Hepatocyte (in vitro differentiated cells): ENCODE measurements at regions not wholly inside any gene's neighbourhood (a gene's known extent, or its start where the extent isn't known, plus 50 kb on each side); places are given as distances from the start of the nearest gene placed in this dataset.

Source experiments
- DNase-seq: peaks from one replicate; pipeline ENCODE4 v3.0.0-alpha.2; 2016; ENCODE audit warnings: low spot score
- H2AFZ ChIP-seq: fragments of 200-600 bp; sonication (generic); 2 replicates; pipeline ENCODE4 v1.6.0; 2016; ENCODE audit warnings: antibody characterized with exemption, mild to moderate bottlenecking
- H3K27ac ChIP-seq: fragments of 200-600 bp; sonication (generic); 2 replicates; pipeline ENCODE4 v1.5.1; 2016; ENCODE audit warnings: mild to moderate bottlenecking
- H3K27me3 ChIP-seq: fragments of 200-600 bp; sonication (generic); 2 replicates; pipeline ENCODE4 v1.6.1; 2016
- H3K36me3 ChIP-seq: fragments of 200-600 bp; sonication (generic); replicated peaks from 2 replicates; pipeline ENCODE4 v1.5.1; 2016; ENCODE audit warnings: low read depth; ENCODE audit not compliant: insufficient read depth
- H3K4me1 ChIP-seq: fragments of 200-600 bp; sonication (generic); 2 replicates; pipeline ENCODE4 v1.5.1; 2016; ENCODE audit warnings: mild to moderate bottlenecking, moderate library complexity; ENCODE audit not compliant: insufficient read depth
- H3K4me2 ChIP-seq: fragments of 200-600 bp; sonication (generic); 2 replicates; pipeline ENCODE4 v1.6.0; 2016
- H3K4me3 ChIP-seq: fragments of 200-600 bp; sonication (generic); 2 replicates; pipeline ENCODE4 v1.5.1; 2016; ENCODE audit warnings: mild to moderate bottlenecking
- H3K79me2 ChIP-seq: fragments of 200-600 bp; sonication (generic); 2 replicates; pipeline ENCODE4 v1.6.0; 2017; ENCODE audit warnings: mild to moderate bottlenecking
- H3K9me2 ChIP-seq: fragments of 200-600 bp; sonication (generic); replicated peaks from 2 replicates; pipeline ENCODE4 v1.6.0; 2017; ENCODE audit warnings: mild to moderate bottlenecking; ENCODE audit not compliant: insufficient read depth
- H3K9me3 ChIP-seq: fragments of 200-600 bp; sonication (generic); 2 replicates; pipeline ENCODE4 v1.5.1; 2016; ENCODE audit warnings: low read depth, mild to moderate bottlenecking
- H4K20me1 ChIP-seq: fragments of 200-600 bp; sonication (generic); 2 replicates; pipeline ENCODE4 v1.6.0; 2016; ENCODE audit warnings: mild to moderate bottlenecking; ENCODE audit not compliant: insufficient read depth, poor library complexity, severe bottlenecking
- EZH2 ChIP-seq: fragments of 200-600 bp; sonication (generic); IDR thresholded peaks from 2 replicates; pipeline ENCODE4 v1.6.1; 2016; ENCODE audit warnings: antibody characterized with exemption, mild to moderate bottlenecking, borderline replicate concordance
- EZH2phosphoT487 ChIP-seq: fragments of 200-600 bp; sonication (generic); IDR thresholded peaks from one replicate; pipeline ENCODE4 v1.6.1; 2018; ENCODE audit warnings: antibody characterized with exemption, mild to moderate bottlenecking, low read depth, moderate library complexity; ENCODE audit not compliant: unreplicated experiment, severe bottlenecking
- WGBS: methylation state at CpG from one replicate; pipeline ENCODE4 v1.1.6; 2016; ENCODE audit warnings: low lambda C conversion rate; ENCODE audit errors: missing lambda C conversion rate; 5-methylcytosine and 5-hydroxymethylcytosine counted together
- TF ChIP-seq, protein P1 (sequence below): fragments of 200-600 bp; sonication (generic); IDR thresholded peaks from 2 replicates; pipeline ENCODE4 v1.5.1; 2016; ENCODE audit warnings: antibody characterized with exemption, mild to moderate bottlenecking; ENCODE audit not compliant: poor library complexity

DNA sequence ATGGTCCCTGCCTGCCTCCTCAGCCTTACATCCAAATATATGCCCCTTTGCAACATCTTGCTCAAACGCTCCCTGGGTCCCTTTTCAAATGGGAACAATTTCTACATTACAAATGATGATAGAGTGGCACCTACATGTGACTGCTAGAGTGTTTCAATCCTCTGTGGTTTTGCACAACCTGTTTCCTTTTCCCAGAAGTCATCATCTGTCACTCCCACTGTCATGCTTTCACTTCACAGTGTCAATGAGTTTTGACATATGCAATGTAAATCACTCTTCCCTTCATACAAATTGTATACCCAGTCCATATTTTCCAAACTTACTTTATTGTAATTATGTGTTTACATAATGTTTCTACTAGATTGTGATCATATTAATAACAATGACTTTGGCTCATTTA, 887.3 kb downstream of the TDRD15 start:
- Histone ChIP-seq H3K9me2 (no peaks in the 10 kb centered on the region), H3K9me3 (no peaks in the 10 kb centered on the region), H3K36me3 (no peaks in the 10 kb centered on the region), H3K4me3 (no peak overlapping the region), H3K79me2 (no peaks in the 10 kb centered on the region), H4K20me1 (no peaks in the 10 kb centered on the region), H3K4me2 (no peak overlapping the region), H3K27me3 (no peaks in the 10 kb centered on the region), H3K27ac (no peak overlapping the region), H3K4me1 (no peaks in the 10 kb centered on the region), H2AFZ (no peak overlapping the region)
- DNase-seq, result no peak
- TF ChIP-seq, protein P1, sequence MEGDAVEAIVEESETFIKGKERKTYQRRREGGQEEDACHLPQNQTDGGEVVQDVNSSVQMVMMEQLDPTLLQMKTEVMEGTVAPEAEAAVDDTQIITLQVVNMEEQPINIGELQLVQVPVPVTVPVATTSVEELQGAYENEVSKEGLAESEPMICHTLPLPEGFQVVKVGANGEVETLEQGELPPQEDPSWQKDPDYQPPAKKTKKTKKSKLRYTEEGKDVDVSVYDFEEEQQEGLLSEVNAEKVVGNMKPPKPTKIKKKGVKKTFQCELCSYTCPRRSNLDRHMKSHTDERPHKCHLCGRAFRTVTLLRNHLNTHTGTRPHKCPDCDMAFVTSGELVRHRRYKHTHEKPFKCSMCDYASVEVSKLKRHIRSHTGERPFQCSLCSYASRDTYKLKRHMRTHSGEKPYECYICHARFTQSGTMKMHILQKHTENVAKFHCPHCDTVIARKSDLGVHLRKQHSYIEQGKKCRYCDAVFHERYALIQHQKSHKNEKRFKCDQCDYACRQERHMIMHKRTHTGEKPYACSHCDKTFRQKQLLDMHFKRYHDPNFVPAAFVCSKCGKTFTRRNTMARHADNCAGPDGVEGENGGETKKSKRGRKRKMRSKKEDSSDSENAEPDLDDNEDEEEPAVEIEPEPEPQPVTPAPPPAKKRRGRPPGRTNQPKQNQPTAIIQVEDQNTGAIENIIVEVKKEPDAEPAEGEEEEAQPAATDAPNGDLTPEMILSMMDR, result no peak
- no peak for TF ChIP-seq EZH2phosphoT487
- no peak for TF ChIP-seq EZH2
- WGBS, result 81% methylated on average over 1 of the region's 1 CpG

DNA sequence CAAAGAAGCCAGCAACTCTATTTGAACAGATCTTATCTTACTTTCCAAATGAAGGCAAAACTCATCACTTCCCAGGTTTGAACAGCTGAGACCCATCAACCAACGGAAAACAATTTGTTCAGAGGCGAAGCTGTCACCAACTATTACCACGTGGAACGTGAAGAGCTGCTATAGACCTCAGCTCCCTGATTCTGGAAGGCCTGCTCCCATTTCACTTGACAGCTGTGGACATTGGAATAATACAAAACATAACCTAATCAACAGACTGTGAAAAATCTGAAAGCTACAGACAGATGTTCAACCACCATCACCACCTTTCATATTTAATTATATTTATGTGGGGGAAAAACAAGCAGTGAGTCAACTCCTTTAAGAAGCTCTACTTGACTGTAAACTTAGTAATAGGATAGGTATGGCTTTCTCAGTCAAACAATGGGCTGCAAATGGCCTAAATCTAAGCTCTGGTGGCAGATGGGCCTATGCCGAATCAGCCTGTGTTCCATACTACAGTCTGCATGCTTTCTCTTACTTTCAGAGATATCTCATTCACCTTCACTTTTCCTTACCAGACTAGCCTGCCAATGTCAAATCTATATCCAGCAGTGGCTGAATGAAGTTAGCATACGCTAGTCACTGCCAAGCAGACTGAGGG, 896.4 kb downstream of the TDRD15 start:
- H3K9me3 ChIP-seq, result no peaks in the 10 kb centered on the region
- WGBS, result 75% methylated on average over 6 of the region's 6 CpGs
- no peak overlapping the region for H3K27ac ChIP-seq
- no peak overlapping the region for H3K4me2 ChIP-seq
- H3K9me2 ChIP-seq, result no peaks in the 10 kb centered on the region
- DNase-seq, result no peak
- no peak overlapping the region for H2AFZ ChIP-seq
- H3K4me3 ChIP-seq, result no peak overlapping the region
- H3K4me1 ChIP-seq, result no peaks in the 10 kb centered on the region
- no peaks in the 10 kb centered on the region for H4K20me1 ChIP-seq
- no peaks in the 10 kb centered on the region for H3K79me2 ChIP-seq
- no peak for TF ChIP-seq EZH2phosphoT487
- no peak for TF ChIP-seq EZH2
- TF ChIP-seq, protein P1, result no peak
- H3K27me3 ChIP-seq, result no peaks in the 10 kb centered on the region
- H3K36me3 ChIP-seq, result no peaks in the 10 kb centered on the region

DNA sequence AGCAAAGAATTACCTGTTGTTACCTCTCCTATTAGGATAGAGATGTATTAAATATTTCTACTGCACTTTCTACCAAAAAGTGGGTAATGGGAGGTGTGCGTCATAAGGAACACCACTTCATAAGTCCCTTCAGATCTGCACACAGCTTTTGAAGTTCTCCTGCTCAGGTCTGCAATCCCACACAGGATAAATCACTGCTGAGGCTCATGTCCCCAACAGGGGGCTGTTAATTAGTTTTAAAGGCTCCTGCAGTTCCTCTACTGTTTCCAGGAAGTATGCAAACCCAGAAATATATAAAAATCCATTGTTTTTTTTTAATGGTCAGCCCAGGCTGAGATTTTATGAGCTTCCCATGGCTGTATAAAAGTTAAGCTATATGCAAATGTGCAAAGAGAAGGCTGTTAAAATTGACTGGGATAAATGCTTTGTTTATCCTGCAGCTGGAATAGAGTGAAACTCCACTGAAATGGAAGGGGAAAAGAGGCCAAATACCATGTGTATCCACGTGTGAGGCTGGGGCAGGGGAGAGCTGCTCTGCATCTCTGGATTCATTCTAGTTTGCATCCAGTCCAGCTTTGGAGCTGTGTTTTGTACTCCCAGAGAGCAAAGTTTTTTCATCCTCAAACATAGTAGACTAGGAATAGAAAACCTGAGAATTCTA, 903.7 kb downstream of the TDRD15 start:
- WGBS, result 53% methylated on average over 2 of the region's 2 CpGs
- Histone ChIP-seq H3K36me3 (no peaks in the 10 kb centered on the region), H2AFZ (no peak overlapping the region), H3K27me3 (no peaks in the 10 kb centered on the region), H4K20me1 (no peaks in the 10 kb centered on the region), H3K4me1 (no peaks in the 10 kb centered on the region), H3K9me2 (no peaks in the 10 kb centered on the region), H3K9me3 (no peaks in the 10 kb centered on the region), H3K79me2 (no peaks in the 10 kb centered on the region), H3K4me3 (no peak overlapping the region), H3K27ac (no peak overlapping the region), H3K4me2 (no peak overlapping the region)
- TF ChIP-seq EZH2, result no peak
- TF ChIP-seq, protein P1, result no peak
- no peak for TF ChIP-seq EZH2phosphoT487
- DNase-seq, result no peak
